ENCODE measurements at regions not wholly inside any gene's neighbourhood (a gene's known extent, or its start where the extent isn't known, plus 50 kb on each side); places are given as distances from the start of the nearest gene placed in this dataset.
"Not testable (repeated sequence)": the region's sequence is repeated elsewhere in the genome, so short reads cannot be mapped to it uniquely, and the experiment has no call there.

DNA sequence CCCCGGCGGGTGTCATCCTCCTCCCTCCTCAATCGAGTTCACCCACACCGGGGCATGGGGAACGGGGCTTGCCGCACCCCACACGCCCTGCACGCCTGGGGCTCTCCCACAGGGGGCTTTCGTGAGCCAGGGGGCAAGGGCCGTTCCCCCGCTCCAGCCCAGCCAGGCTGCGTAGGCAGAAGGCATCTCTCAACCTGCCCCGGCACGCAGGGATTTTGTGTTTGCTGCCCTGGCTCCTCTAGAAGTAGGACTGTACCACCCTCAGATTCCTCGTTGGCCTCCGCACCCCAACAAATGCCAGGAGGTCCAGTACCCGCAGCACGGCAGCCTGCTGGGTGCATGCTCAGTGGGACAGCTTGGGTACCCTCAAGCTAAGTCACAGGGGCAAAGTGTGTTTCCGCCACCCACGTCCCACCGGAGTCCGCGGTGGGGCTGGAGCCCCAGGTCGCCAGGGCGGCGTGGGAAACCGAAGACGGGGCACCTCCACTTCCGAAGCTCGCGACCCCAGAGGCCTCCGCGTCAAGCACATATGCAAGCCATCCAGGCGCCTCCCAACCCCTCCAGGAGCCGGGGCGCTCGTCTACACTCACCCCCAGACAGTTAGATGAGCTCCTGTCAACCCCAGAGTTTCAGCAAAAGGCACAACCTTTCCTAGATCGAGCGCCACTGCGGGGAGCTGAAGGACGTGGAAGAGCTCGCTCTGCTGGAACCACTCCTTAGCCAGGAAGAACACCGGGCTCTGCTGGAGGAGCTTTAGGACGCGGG, 1495.7 kb upstream of the DEFB115 start:
- intact Hi-C loops (cut with DNase I); ATAC-seq; DNase-seq: not testable (repeated sequence)

DNA sequence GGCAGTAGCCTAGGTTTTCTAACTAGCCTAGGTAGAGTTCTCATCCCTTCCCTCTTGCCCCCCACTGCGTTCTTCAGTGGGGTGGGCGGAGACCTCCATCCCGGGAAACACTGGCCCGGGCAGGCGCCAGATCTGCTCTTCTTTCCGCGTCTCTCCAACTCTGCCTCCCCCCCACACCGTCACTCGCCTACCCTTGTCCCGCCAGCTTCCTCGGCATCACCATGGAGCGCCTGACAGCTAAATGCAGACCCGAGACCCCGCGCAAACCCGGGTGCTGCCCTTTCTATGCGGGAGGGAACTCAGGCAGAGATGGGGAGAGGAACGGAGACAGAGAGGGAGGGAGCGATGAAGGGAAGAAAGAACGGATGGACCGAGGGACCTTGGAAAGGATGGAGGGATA, 1494.8 kb upstream of the DEFB115 start:
- DNase-seq (no peak), ATAC-seq (no peak)
- intact Hi-C loops (cut with DNase I), result no loop called here

DNA sequence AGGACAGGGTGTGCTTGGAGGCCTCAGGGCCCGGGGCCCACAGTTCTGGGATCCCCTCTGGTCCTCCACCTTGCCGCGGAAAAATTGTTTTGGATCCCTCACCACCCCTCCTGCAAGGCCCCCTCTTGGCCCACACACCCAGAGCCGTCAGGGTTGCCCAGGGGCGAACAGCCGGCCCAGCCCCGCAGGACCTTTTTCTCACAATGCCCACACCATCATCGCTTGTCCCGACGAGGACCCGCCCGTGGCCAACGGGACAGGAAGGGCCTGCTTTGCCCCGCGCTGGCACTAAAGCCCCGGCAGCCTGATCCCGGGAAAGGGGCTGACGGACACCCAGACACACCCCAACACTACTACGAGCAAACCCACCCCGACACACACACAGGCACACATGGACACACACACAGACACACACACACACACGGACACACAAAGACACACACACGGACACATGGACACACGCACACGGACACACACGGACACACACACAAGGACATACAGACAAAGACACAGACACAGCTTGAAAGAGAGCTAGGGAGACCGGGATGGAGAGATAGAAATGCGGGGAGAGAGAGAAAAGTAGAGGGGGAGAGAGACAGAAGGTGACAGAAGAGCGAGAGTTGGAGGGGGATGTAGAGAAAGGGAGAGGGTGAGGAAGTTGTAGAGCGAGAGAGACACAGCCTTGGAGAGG, 1493.5 kb upstream of the DEFB115 start:
- no peak for ATAC-seq
- no peak for DNase-seq
- intact Hi-C loops (cut with DNase I), result no loop called here

DNA sequence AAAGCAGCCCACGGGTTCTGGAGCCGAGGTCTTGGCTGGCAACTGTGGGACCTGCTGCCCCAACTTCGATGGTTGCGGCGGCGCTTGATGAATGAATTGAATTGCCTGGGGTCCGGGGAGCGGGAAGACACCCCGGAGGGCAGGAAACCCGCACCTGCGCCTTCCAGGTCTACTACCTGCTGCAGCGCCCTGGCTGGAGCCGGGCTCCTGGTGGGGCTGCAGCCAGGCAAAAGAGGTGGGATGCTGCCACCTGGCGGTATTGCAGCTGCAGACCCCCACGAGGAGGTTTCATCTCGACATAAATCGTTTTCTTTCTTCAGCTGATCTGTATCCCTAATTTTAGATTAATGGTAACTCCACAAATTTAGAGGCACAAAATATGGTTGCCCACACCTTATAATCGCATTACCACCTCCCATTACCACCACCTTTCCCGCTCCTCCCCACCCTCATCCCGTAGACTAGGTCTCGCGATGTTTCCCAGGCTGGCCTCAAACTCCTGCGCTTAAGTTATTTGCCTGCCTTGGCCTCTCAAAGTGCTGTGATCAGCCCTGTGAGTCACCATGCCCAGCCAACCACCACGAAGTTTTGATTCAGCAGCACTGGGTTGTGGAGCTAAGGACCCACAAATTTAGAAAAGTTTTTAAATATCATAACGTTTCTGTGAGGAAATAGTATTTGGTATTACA, 1492.4 kb upstream of the DEFB115 start:
- ATAC-seq; DNase-seq; intact Hi-C loops (cut with DNase I): not testable (repeated sequence)

DNA sequence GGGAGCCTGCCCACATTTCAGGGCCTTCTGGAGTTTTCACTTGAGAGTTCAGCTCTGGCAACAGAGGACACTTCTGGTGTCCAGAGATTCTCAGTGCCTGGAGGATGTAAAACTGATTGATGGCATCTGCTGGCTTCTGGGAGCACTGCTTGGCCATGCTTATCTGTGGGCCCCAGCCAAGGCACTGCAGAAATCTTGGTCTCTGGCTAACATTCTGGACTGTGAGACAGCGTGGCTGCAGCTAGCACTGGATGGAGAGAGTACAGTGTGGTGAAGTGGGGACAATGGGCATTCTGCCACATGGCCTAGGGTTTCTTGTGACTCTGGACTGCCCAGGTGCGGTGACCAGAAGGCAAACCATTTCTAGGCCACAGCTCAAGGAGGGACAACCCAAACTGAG, 1479.4 kb upstream of the DEFB115 start:
- intact Hi-C loops (cut with DNase I); DNase-seq; ATAC-seq: not testable (repeated sequence)

DNA sequence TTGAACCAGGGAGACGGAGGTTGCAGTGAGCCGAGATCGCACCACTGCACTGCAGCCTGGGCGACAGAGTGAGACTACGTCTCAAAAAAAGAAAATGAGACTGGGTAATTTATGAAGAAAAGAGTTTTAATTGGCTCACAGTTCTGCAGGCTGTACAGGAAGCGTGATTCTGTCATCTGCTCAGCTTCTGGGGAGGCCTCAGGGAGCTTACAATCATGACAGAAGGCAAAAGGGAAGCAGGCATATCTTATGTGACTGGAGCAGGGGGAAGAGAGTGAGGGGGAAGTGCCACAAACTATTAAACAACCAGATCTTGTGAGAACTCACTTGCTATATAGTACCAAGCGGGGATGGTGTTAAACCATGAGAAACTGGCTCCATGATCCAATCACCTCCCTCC, 1476.2 kb upstream of the DEFB115 start:
- intact Hi-C loops (cut with DNase I); ATAC-seq; DNase-seq: not testable (repeated sequence)

DNA sequence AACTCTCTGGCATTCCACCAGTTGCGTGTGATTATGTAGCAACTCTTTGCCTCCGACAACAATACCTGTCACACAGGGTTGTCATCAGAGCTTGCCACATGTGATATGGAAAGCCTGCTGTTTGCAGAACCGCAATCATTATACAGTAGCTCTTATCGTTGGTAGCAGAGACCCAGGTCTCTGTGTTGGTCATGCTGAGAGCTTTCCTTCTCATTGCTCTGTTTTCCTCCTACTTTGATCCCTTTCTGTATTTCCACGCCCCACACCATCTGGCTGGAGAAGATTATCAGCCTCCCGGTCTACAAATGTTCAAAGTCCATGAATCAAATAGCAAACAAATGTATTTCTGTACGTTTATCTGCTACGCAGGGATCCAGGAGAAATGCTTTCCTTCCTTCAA, 1475.6 kb upstream of the DEFB115 start:
- ATAC-seq; DNase-seq; intact Hi-C loops (cut with DNase I): not testable (repeated sequence)

DNA sequence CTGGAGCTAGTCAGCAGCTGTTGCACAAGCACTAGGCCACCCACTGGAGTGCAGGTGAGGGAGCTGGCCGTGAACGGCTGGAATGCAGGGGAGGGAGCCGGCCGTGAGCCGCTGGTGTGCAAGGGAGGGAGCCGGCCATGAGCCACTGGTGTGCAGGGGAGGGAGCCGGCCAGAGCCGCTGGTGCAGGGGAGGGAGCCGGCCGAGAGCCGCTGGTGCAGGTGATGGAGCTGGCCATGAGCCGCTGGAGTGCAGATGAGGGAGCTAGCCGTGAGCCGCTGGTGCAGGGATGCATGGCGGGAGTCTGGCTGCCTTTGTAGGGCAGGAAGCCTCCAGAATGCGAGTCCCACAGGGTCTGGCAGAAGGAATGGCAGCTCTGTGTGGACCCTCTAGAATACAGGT, 1470.0 kb upstream of the DEFB115 start:
- intact Hi-C loops (cut with DNase I), result not testable (repeated sequence)

DNA sequence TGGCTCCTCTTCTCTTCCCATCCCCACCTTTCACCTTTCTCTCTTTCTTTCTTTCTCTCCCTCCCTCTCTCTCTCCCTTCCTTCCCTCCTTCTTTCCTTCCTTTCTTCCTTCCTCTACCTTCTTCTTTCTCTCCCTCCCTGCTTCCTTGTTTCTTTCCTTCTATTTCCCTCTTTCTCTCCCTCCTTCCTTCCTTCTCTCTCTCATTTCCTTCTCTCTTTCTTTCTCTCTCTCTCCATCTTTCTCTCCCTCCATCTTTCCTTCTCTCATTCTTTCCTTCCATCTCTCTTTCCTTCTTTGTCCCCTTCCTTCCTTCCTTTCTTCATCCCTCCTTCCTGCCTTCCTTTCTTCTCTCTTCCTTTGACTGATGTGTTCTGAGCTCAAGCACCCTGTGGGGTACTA, 1467.0 kb upstream of the DEFB115 start:
- ATAC-seq (no peak), DNase-seq (no peak)
- intact Hi-C loops (cut with DNase I), result no loop called here

More for the DNA sequence above, 1470.0 kb upstream of the DEFB115 start:
- not testable (repeated sequence) for ATAC-seq, DNase-seq

DNA sequence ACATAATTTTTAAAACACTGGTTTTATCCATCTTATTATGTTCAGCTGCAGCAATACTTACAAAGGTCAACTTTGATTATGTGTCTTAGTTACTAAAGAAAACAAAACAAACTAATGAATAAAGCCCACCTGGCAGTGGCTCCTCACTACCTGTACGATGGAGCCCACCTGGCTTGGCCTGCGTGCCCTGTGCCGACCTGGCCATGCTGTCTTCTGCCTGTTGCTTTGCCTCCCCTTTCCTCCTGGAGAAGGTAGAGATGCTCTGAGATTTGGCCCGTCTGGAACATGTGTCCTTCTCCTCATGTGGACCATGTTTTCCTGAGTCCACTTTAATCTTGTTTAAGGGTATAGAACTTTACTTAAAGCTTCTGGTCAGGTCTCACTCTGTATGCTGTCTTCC, 1426.0 kb upstream of the DEFB115 start:
- intact Hi-C loops (cut with DNase I); ATAC-seq; DNase-seq: not testable (repeated sequence)

DNA sequence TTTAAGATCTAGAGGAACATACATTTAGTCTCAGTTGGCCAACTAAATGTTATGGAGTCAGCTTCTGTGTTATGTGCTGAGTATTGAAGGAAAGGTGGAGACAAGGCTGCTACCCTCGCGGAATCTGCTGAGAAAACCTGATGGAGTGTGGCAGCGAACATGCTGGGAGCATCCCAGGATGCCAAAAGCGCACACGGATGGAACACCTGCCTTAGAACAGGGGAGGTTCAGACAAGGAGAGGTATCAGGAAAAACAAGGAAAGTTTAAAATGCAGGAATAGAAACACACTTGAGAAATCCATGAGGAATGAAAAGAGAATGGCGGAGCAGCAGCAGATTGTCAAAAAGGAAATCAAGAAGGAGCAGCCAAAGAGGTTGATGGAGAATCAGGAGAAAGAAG, 1389.5 kb upstream of the DEFB115 start:
- intact Hi-C loops (cut with DNase I); ATAC-seq; DNase-seq: not testable (repeated sequence)

DNA sequence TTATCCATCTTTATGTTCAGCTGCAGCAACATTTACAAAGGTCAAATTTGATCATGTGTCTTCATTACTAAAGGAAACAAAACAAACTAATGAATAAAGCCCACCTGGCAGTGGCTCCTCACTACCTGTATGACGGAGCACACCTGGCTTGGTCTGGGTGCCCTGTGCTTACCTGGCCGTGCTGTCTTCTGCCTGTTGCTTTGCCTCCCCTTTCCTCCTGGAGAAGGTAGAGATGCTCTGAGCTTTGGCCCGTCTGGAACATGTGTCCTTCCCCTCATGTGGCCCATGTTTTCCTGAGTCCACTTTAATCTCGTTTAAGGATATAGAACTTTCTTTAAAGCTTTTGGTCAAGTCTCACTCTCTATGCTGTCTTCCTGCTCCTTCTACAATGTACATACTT, 1388.8 kb upstream of the DEFB115 start:
- DNase-seq; intact Hi-C loops (cut with DNase I); ATAC-seq: not testable (repeated sequence)

DNA sequence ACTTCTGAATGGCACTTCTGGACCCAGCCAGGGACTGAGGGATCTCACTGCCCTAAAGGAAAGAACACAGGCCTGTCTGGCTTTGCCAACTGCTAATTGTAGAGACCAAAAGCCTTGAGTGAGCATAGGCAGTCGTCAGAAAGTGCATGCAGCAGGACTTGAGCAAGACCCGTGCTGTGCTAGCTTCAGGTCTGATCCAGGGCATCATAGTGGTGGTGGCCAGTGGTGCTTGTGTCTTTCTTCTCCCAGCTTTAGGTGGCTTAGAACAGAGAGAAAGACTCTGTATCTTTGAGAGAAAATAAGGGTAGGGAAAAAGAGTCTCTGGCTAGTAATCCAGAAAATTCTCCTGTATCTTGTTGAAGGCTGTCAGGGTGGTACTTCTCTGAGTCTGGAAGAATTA, 1385.6 kb upstream of the DEFB115 start:
- ATAC-seq; DNase-seq; intact Hi-C loops (cut with DNase I): not testable (repeated sequence)

DNA sequence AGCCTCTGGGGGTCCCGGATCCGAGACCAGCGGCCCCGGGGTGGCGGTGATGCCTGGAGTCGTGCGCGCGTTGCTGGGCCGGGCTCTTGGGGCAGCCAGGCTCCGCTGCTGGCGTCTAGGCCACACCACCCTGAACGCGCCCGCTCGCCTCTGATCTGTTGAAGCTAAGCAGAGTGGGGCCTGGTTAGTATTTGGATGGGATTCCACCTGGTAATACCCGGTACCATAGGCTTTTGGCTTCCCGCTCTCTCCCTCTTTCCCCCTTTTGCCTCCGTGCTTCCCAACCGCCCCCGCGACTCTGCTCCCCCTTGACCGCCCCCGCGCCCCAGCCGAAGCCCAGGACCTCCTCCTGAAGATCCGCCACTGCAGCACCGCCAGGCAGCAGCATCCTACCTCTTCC, 1383.5 kb upstream of the DEFB115 start:
- ATAC-seq (no peak), DNase-seq (peak; percentile 63)
- intact Hi-C loops (cut with DNase I), result no loop called here

DNA sequence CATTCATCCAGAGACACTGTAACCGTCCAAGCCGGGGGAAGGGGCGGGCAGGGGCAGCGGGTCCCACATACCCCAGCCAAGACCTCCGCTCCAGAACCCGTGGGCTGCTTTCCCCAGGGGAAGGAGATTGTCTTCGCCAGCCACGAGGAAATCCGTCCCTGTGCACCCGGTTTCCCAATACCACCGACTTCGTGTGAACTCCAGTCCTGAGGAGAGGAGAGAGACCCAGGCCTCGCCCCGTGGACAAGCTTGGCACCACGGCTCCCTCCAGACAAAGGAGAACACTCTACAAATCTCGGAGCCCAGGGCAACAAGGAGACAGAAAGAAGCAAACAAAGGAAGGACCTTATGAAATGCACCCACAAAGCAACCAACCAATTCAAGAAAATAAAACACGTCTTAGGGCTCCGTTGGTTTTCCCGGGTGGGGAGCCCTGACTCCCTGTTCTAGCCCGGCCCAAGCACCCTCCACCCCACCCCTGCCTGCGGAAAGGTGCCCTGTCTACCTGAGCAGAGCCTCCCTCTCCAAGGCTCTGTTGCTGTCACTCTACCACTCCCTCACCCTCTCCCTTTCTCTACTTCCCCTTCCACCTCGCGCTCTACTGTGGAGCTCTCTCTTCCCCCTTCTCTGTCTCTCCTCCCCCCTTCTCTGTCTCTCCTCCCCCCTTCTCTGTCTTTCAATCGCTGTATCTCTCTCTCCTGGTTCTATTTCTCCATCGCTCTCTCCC, 1382.8 kb upstream of the DEFB115 start:
- DNase-seq (no peak), ATAC-seq (no peak)
- intact Hi-C loops (cut with DNase I), result no loop called here

DNA sequence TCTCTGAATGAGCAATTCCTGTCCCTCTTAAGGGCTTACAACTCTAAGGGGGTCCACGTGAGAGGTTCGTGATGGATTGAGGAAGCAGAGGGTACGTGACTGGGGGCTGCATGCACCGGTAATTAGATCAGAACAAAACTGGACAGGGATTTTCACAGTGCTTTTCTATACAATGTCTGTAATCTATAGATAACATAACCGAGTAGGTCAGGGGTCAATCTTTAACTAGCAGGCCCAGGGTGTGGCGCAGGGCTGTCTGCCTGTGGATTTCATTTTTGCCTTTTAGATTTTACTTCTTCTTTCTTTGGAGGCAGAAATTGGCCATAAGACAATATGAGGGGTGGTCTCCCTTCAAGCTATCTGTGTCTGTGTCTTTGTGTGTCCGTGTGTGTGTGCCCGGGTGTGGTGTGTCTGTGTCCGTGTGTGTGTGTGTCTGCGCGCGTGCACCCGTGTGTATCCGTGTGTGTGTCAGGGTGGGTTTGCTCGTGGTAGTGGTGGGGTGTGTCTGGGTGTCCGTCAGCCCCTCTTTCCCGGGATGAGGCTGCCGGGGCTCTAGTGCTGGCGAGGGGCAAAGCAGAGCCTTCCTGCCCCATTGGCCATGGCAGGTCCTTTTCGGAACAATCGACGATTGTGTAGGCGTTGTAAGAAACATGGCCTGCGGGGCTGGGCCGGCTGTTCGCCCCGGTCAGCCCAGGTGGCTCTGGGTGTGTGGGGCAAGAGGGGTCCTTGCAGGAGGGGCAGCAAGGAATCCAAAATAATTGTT, 1382.0 kb upstream of the DEFB115 start:
- ATAC-seq, result peak in 1 of 2 donors; percentile 56
- DNase-seq; intact Hi-C loops (cut with DNase I): not testable (repeated sequence)

DNA sequence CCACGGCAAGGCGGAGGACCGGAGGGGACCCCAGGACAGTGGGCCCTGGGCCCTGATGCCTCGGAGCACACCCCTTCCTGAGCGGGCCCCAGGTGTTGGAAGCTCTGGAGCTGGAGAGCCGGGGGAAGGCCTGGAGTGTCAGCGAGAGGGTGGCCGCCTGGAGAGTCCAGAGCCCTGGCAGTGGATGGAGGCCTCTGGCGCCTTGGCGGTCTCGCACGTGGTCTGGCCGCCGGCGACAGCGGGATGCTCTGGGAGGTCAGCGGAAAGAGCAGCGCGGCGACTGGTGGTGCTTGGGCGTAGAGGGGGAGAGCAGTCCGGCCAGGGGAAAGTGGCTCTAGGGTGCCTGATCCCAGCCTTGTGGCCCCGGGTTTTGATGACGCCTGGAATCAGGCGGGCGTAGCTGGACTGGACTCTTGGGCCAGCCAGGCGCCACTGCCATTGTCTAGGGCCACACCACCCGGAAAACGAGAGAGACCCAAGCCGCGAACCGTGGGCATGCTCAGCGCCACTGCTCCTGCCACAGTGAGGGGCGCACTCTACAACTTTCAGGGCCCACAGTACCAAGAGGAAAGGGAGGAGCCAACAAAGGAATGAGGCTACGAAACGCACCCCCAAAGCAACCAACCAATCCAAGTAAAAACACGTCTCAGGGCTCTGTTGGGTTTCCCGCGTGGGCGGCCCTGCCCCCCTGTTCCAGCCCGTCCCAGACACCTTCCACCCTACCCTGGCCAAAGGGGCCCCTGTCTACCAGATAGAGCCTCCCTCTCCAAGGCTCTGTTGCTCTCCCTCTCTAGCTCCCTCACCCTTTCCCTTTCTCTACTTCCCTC, 1381.2 kb upstream of the DEFB115 start:
- DNase-seq; intact Hi-C loops (cut with DNase I); ATAC-seq: not testable (repeated sequence)

DNA sequence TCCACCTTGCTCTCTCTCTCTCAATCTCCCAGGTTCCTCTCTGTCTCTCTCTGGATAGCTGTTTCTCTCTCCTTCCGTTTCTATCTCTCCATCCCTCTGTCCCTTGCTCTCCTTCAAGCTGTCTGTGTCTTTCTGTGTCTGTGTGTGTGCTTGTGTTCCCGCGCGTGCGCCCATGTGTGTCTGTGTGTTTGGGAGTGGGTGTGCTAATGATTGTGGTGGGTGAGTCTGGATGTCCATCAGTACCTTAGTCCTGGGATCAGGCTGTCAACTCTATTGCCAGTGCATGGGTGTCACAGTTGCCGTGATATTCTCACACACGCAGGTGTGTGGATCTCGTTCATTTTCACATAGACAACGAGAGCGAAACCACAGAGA, 1380.6 kb upstream of the DEFB115 start:
- no peak for DNase-seq
- intact Hi-C loops (cut with DNase I), result no loop called here
- ATAC-seq, result no peak

Measured in left cardiac atrium (tissue), 4 donors.